ENCODE measurements at regions not wholly inside any gene's neighbourhood (a gene's known extent, or its start where the extent isn't known, plus 50 kb on each side); places are given as distances from the start of the nearest gene placed in this dataset.

- H3K4me3 ChIP-seq (ENCODE audit: low read depth, low read length): no peak overlapping the region
- H3K9ac ChIP-seq (ENCODE audit: low read length): no peak overlapping the region
- H3K36me3 ChIP-seq (ENCODE audit: control insufficient read depth, insufficient read depth, low read length): no peaks in the 10 kb centered on the region
- peaks cover 37% of the 10 kb centered on the region for H3K27me3 ChIP-seq (ENCODE audit: control insufficient read depth, insufficient read depth, low read length)
- no peaks in the 10 kb centered on the region for H3K4me1 ChIP-seq (ENCODE audit: control insufficient read depth, insufficient read depth, low read length)
- H3K9me3 ChIP-seq (ENCODE audit: control insufficient read depth, insufficient read depth, low read depth, low read length): no peaks in the 10 kb centered on the region
- no peak overlapping the region for H3K27ac ChIP-seq (ENCODE audit: low read depth, low read length)
These were observed 136.0 kb upstream of the ALDH1B1 start for GRCh38 chr9:38256461-38256860.

- H3K27me3 ChIP-seq (ENCODE audit: control insufficient read depth, insufficient read depth, low read length): peaks cover 37% of the 10 kb centered on the region
- no peaks in the 10 kb centered on the region for H3K4me1 ChIP-seq (ENCODE audit: control insufficient read depth, insufficient read depth, low read length)
These were observed 136.9 kb upstream of the ALDH1B1 start for GRCh38 chr9:38255599-38255998.

GRCh38 chr9:38254756-38255155, 137.7 kb upstream of the ALDH1B1 start:
- Histone ChIP-seq H3K9ac (ENCODE audit: low read length) (no peak overlapping the region), H3K4me3 (ENCODE audit: low read depth, low read length) (no peak overlapping the region), H3K4me1 (ENCODE audit: control insufficient read depth, insufficient read depth, low read length) (no peaks in the 10 kb centered on the region), H3K27ac (ENCODE audit: low read depth, low read length) (no peak overlapping the region), H3K9me3 (ENCODE audit: control insufficient read depth, insufficient read depth, low read depth, low read length) (no peaks in the 10 kb centered on the region), H3K27me3 (ENCODE audit: control insufficient read depth, insufficient read depth, low read length) (peaks cover 35% of the 10 kb centered on the region), H3K36me3 (ENCODE audit: control insufficient read depth, insufficient read depth, low read length) (no peaks in the 10 kb centered on the region)

More at GRCh38 chr9:38255599-38255998, 136.9 kb upstream of the ALDH1B1 start:
- H3K9ac ChIP-seq (ENCODE audit: low read length): no peak overlapping the region
- no peaks in the 10 kb centered on the region for H3K36me3 ChIP-seq (ENCODE audit: control insufficient read depth, insufficient read depth, low read length)
- H3K4me3 ChIP-seq (ENCODE audit: low read depth, low read length): no peak overlapping the region
- no peaks in the 10 kb centered on the region for H3K9me3 ChIP-seq (ENCODE audit: control insufficient read depth, insufficient read depth, low read depth, low read length)
- H3K27ac ChIP-seq (ENCODE audit: low read depth, low read length): no peak overlapping the region

GRCh38 chr9:38254151-38254550, 138.4 kb upstream of the ALDH1B1 start:
- Histone ChIP-seq H3K27me3 (ENCODE audit: control insufficient read depth, insufficient read depth, low read length) (peaks cover 35% of the 10 kb centered on the region), H3K4me3 (ENCODE audit: low read depth, low read length) (no peak overlapping the region), H3K9ac (ENCODE audit: low read length) (no peak overlapping the region), H3K9me3 (ENCODE audit: control insufficient read depth, insufficient read depth, low read depth, low read length) (no peaks in the 10 kb centered on the region), H3K27ac (ENCODE audit: low read depth, low read length) (no peak overlapping the region), H3K36me3 (ENCODE audit: control insufficient read depth, insufficient read depth, low read length) (no peaks in the 10 kb centered on the region), H3K4me1 (ENCODE audit: control insufficient read depth, insufficient read depth, low read length) (no peaks in the 10 kb centered on the region)

GRCh38 chr9:38253200-38253599, 139.3 kb upstream of the ALDH1B1 start:
- no peak overlapping the region for H3K27ac ChIP-seq (ENCODE audit: low read depth, low read length)

GRCh38 chr9:38251036-38251860, 141.3 kb upstream of the ALDH1B1 start:
- Histone ChIP-seq H3K4me1 (ENCODE audit: control insufficient read depth, insufficient read depth, low read length) (no peaks in the 10 kb centered on the region), H3K4me3 (ENCODE audit: low read depth, low read length) (no peak overlapping the region), H3K27ac (ENCODE audit: low read depth, low read length) (no peak overlapping the region), H3K27me3 (ENCODE audit: control insufficient read depth, insufficient read depth, low read length) (peaks cover 47% of the 10 kb centered on the region), H3K9ac (ENCODE audit: low read length) (no peak overlapping the region), H3K9me3 (ENCODE audit: control insufficient read depth, insufficient read depth, low read depth, low read length) (no peaks in the 10 kb centered on the region), H3K36me3 (ENCODE audit: control insufficient read depth, insufficient read depth, low read length) (no peaks in the 10 kb centered on the region)

More at GRCh38 chr9:38253200-38253599, 139.3 kb upstream of the ALDH1B1 start:
- no peaks in the 10 kb centered on the region for H3K36me3 ChIP-seq (ENCODE audit: control insufficient read depth, insufficient read depth, low read length)
- H3K4me3 ChIP-seq (ENCODE audit: low read depth, low read length): no peak overlapping the region
- H3K4me1 ChIP-seq (ENCODE audit: control insufficient read depth, insufficient read depth, low read length): no peaks in the 10 kb centered on the region
- H3K9ac ChIP-seq (ENCODE audit: low read length): no peak overlapping the region
- H3K9me3 ChIP-seq (ENCODE audit: control insufficient read depth, insufficient read depth, low read depth, low read length): no peaks in the 10 kb centered on the region
- H3K27me3 ChIP-seq (ENCODE audit: control insufficient read depth, insufficient read depth, low read length): peaks cover 36% of the 10 kb centered on the region

- no peak overlapping the region for H3K9ac ChIP-seq (ENCODE audit: low read length)
- H3K4me3 ChIP-seq (ENCODE audit: low read depth, low read length): no peak overlapping the region
- H3K9me3 ChIP-seq (ENCODE audit: control insufficient read depth, insufficient read depth, low read depth, low read length): no peaks in the 10 kb centered on the region
- H3K27ac ChIP-seq (ENCODE audit: low read depth, low read length): no peak overlapping the region
- peaks cover 48% of the 10 kb centered on the region for H3K27me3 ChIP-seq (ENCODE audit: control insufficient read depth, insufficient read depth, low read length)
- H3K4me1 ChIP-seq (ENCODE audit: control insufficient read depth, insufficient read depth, low read length): no peaks in the 10 kb centered on the region
- H3K36me3 ChIP-seq (ENCODE audit: control insufficient read depth, insufficient read depth, low read length): no peaks in the 10 kb centered on the region
These were observed 142.0 kb upstream of the ALDH1B1 start for GRCh38 chr9:38250279-38251035.

GRCh38 chr9:38249587-38250210, 142.8 kb upstream of the ALDH1B1 start:
- H3K9ac ChIP-seq (ENCODE audit: low read length): no peak overlapping the region
- H3K27ac ChIP-seq (ENCODE audit: low read depth, low read length): no peak overlapping the region
- no peaks in the 10 kb centered on the region for H3K9me3 ChIP-seq (ENCODE audit: control insufficient read depth, insufficient read depth, low read depth, low read length)
- H3K27me3 ChIP-seq (ENCODE audit: control insufficient read depth, insufficient read depth, low read length): peaks cover 43% of the 10 kb centered on the region
- no peaks in the 10 kb centered on the region for H3K36me3 ChIP-seq (ENCODE audit: control insufficient read depth, insufficient read depth, low read length)
- no peak overlapping the region for H3K4me3 ChIP-seq (ENCODE audit: low read depth, low read length)
- H3K4me1 ChIP-seq (ENCODE audit: control insufficient read depth, insufficient read depth, low read length): no peaks in the 10 kb centered on the region

GRCh38 chr9:38249049-38249448, 143.5 kb upstream of the ALDH1B1 start:
- Histone ChIP-seq H3K4me3 (ENCODE audit: low read depth, low read length) (no peak overlapping the region), H3K9me3 (ENCODE audit: control insufficient read depth, insufficient read depth, low read depth, low read length) (no peaks in the 10 kb centered on the region), H3K27ac (ENCODE audit: low read depth, low read length) (no peak overlapping the region), H3K4me1 (ENCODE audit: control insufficient read depth, insufficient read depth, low read length) (no peaks in the 10 kb centered on the region), H3K9ac (ENCODE audit: low read length) (no peak overlapping the region), H3K27me3 (ENCODE audit: control insufficient read depth, insufficient read depth, low read length) (peaks cover 36% of the 10 kb centered on the region), H3K36me3 (ENCODE audit: control insufficient read depth, insufficient read depth, low read length) (no peaks in the 10 kb centered on the region)

- Histone ChIP-seq H3K36me3 (ENCODE audit: control insufficient read depth, insufficient read depth, low read length) (no peaks in the 10 kb centered on the region), H3K4me1 (ENCODE audit: control insufficient read depth, insufficient read depth, low read length) (no peaks in the 10 kb centered on the region), H3K4me3 (ENCODE audit: low read depth, low read length) (no peak overlapping the region), H3K27me3 (ENCODE audit: control insufficient read depth, insufficient read depth, low read length) (peaks cover 33% of the 10 kb centered on the region), H3K9me3 (ENCODE audit: control insufficient read depth, insufficient read depth, low read depth, low read length) (no peaks in the 10 kb centered on the region), H3K27ac (ENCODE audit: low read depth, low read length) (no peak overlapping the region), H3K9ac (ENCODE audit: low read length) (no peak overlapping the region)
These were observed 145.7 kb upstream of the ALDH1B1 start for GRCh38 chr9:38246833-38247232.

- peaks cover 36% of the 10 kb centered on the region for H3K27me3 ChIP-seq (ENCODE audit: control insufficient read depth, insufficient read depth, low read length)
- H3K9ac ChIP-seq (ENCODE audit: low read length): no peak overlapping the region
- no peaks in the 10 kb centered on the region for H3K4me1 ChIP-seq (ENCODE audit: control insufficient read depth, insufficient read depth, low read length)
- no peaks in the 10 kb centered on the region for H3K36me3 ChIP-seq (ENCODE audit: control insufficient read depth, insufficient read depth, low read length)
- no peak overlapping the region for H3K27ac ChIP-seq (ENCODE audit: low read depth, low read length)
- 0 out of 2 replicates have a peak, but pooled peaks cover 4% of the 10 kb centered on the region for H3K9me3 ChIP-seq (ENCODE audit: control insufficient read depth, insufficient read depth, low read depth, low read length)
- H3K4me3 ChIP-seq (ENCODE audit: low read depth, low read length): no peak overlapping the region
These were observed 147.5 kb upstream of the ALDH1B1 start for GRCh38 chr9:38244971-38245370.

All from HUES6 (cell line).